Spinal cord (tissue), 9 donors: ENCODE measurements at regions not wholly inside any gene's neighbourhood (a gene's known extent, or its start where the extent isn't known, plus 50 kb on each side); places are given as distances from the start of the nearest gene placed in this dataset.
"Not testable (repeated sequence)": the region's sequence is repeated elsewhere in the genome, so short reads cannot be mapped to it uniquely, and the experiment has no call there.

ENCODE experiments used
- DNase-seq, 6 donors: peaks; one replicate each; pipeline versions ENCODE4 v3.0.0 to v3.0.0-alpha.2; 2013 to 2015; ENCODE audit warnings: low spot score in 6 of 6, low read depth in 4 of 6
- H3K27ac ChIP-seq: one replicate; pipeline ENCODE4 v1.5.1; 2013; ENCODE audit warnings: low read depth, low read length, control low read depth
- H3K27me3 ChIP-seq: one replicate; pipeline ENCODE4 v1.6.1; 2013; ENCODE audit warnings: low read length; ENCODE audit not compliant: control insufficient read depth, insufficient read depth
- H3K36me3 ChIP-seq: one replicate; pipeline ENCODE4 v1.6.1; 2013; ENCODE audit warnings: low read length; ENCODE audit not compliant: control insufficient read depth, insufficient read depth
- H3K4me1 ChIP-seq: one replicate; pipeline ENCODE4 v1.6.1; 2013; ENCODE audit warnings: low read length; ENCODE audit not compliant: control insufficient read depth, insufficient read depth
- H3K4me3 ChIP-seq: one replicate; pipeline ENCODE4 v1.5.1; 2013; ENCODE audit warnings: low read depth, low read length, control low read depth
- H3K9me3 ChIP-seq: one replicate; pipeline ENCODE4 v1.6.1; 2013; ENCODE audit warnings: low read length; ENCODE audit not compliant: control insufficient read depth, insufficient read depth
- WGBS: methylation state at CpG from one replicate; pipeline ENCODE4 v1.1.5; 2013; ENCODE audit warnings: missing lambda C conversion rate; ENCODE audit not compliant: insufficient coverage; 5-methylcytosine and 5-hydroxymethylcytosine counted together
- donor health status: healthy.

GRCh38 chr11:122002047-122002446 lies 114.0 kb downstream of the BLID start:
- H3K4me3 ChIP-seq, result no peak overlapping the region
- no peaks in the 10 kb centered on the region for H3K27me3 ChIP-seq
- no peak for DNase-seq
- no peak overlapping the region for H3K27ac ChIP-seq
- H3K4me1 ChIP-seq, result no peaks in the 10 kb centered on the region
- no peaks in the 10 kb centered on the region for H3K9me3 ChIP-seq
- H3K36me3 ChIP-seq, result no peaks in the 10 kb centered on the region
- no CpG with 5 or more reads among the region's 1 CpG for WGBS

- Histone ChIP-seq H3K9me3 (no peaks in the 10 kb centered on the region), H3K4me3 (no peak overlapping the region), H3K4me1 (no peaks in the 10 kb centered on the region), H3K36me3 (no peaks in the 10 kb centered on the region), H3K27ac (no peak overlapping the region), H3K27me3 (no peaks in the 10 kb centered on the region)
- peak in 1 of 6 donors; percentile 7 for DNase-seq
- WGBS, result no CpG with 5 or more reads among the region's 2 CpGs
Observed at GRCh38 chr11:121999651-122000050, 116.4 kb downstream of the BLID start.

DNA sequence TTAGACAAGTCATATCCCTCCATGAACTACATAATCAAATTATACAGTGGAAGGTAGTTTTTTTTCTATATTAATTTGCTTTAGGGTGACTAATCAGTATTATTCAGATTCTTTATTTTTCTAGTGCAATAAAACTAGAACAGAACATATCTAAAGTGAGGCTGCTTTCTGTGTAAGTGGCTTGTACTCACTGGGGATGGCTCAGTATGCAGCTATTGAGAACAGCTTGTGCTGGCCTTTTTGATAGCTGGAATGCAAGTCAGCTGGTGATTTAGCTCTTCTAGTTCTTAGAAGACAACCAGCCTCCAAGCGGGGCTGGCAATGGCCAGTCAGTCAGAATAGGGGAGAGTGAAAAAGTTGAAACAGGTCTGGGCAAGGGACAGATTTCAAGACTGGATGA lies 119.4 kb downstream of the BLID start:
- H3K36me3 ChIP-seq, result no peaks in the 10 kb centered on the region
- no peaks in the 10 kb centered on the region for H3K27me3 ChIP-seq
- H3K27ac ChIP-seq, result no peak overlapping the region
- peak in 1 of 6 donors; percentile 13 for DNase-seq
- H3K9me3 ChIP-seq, result no peaks in the 10 kb centered on the region
- no peaks in the 10 kb centered on the region for H3K4me1 ChIP-seq
- H3K4me3 ChIP-seq, result no peak overlapping the region
- WGBS, result 86% methylated on average over 1 of the region's 1 CpG

GRCh38 chr11:121983901-121984300 lies 132.1 kb downstream of the BLID start:
- no peak overlapping the region for H3K27ac ChIP-seq
- no peaks in the 10 kb centered on the region for H3K27me3 ChIP-seq
- no CpG with 5 or more reads among the region's 3 CpGs for WGBS
- H3K9me3 ChIP-seq, result no peaks in the 10 kb centered on the region
- no peaks in the 10 kb centered on the region for H3K36me3 ChIP-seq
- H3K4me1 ChIP-seq, result no peaks in the 10 kb centered on the region
- H3K4me3 ChIP-seq, result no peak overlapping the region
- no peak for DNase-seq

DNA sequence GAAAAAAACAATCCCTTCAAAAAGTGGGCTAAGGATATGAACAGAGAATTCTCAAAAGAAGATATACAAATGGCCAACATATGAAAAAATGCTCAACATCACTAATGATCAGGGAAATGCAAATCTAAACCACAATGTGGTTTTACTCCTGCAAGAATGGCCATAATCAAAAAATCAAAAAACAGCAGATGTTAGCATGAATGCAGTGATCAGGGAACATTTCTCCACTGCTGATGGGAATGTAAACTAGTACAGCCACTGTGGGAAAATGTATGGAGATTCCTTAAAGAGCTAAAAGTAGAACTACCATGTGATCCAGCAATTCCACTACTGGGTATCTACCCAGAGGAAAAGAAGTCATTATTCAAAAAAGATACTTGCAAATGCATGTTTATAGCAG lies 138.1 kb downstream of the BLID start:
- not testable (repeated sequence) for H3K4me3 ChIP-seq, H3K9me3 ChIP-seq, H3K27ac ChIP-seq, H3K4me1 ChIP-seq, H3K36me3 ChIP-seq, DNase-seq, H3K27me3 ChIP-seq

DNA sequence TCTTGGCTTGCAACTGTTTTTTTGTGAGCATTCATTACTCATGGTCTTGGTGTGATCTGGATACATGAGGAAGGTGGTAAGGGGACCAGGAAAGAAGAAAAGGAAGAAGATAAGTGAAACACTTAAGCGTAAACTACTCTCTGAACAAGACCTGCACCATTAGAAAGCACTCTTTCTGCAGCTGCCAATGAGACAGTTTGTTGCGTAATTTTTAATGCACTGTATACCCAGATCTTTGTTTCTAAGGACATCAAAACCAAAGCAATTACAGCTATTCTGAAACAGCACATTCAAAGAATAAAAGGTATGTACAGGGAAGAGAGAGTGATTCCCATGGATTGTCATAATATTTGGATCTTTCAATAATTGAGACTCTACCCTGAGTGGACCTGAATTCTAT lies 147.4 kb downstream of the BLID start:
- WGBS, result 100% methylated on average over 2 of the region's 2 CpGs
- no peaks in the 10 kb centered on the region for H3K9me3 ChIP-seq

GRCh38 chr11:121967131-121967704 lies 148.8 kb downstream of the BLID start:
- Histone ChIP-seq H3K4me1 (peaks cover 13% of the 10 kb centered on the region), H3K27ac (peak overlapping the region; percentile 75)
- WGBS, result 38% methylated on average over 8 of the region's 10 CpGs

More for the DNA sequence above, 147.4 kb downstream of the BLID start:
- no peaks in the 10 kb centered on the region for H3K27me3 ChIP-seq
- no peak overlapping the region for H3K4me3 ChIP-seq
- peaks cover 13% of the 10 kb centered on the region for H3K4me1 ChIP-seq
- H3K36me3 ChIP-seq, result no peaks in the 10 kb centered on the region
- no peak for DNase-seq
- H3K27ac ChIP-seq, result no peak overlapping the region

GRCh38 chr11:121965330-121965729 lies 150.7 kb downstream of the BLID start:
- Histone ChIP-seq H3K27me3 (no peaks in the 10 kb centered on the region), H3K4me3 (no peak overlapping the region), H3K9me3 (no peaks in the 10 kb centered on the region), H3K4me1 (peaks cover 13% of the 10 kb centered on the region), H3K27ac (no peak overlapping the region), H3K36me3 (no peaks in the 10 kb centered on the region)
- WGBS, result 82% methylated on average over 3 of the region's 4 CpGs
- DNase-seq, result no peak

More at GRCh38 chr11:121967131-121967704, 148.8 kb downstream of the BLID start:
- DNase-seq, result peak; percentile 48 to 87 (median 56)
- Histone ChIP-seq H3K36me3 (no peaks in the 10 kb centered on the region), H3K9me3 (no peaks in the 10 kb centered on the region), H3K27me3 (no peaks in the 10 kb centered on the region), H3K4me3 (no peak overlapping the region)

DNA sequence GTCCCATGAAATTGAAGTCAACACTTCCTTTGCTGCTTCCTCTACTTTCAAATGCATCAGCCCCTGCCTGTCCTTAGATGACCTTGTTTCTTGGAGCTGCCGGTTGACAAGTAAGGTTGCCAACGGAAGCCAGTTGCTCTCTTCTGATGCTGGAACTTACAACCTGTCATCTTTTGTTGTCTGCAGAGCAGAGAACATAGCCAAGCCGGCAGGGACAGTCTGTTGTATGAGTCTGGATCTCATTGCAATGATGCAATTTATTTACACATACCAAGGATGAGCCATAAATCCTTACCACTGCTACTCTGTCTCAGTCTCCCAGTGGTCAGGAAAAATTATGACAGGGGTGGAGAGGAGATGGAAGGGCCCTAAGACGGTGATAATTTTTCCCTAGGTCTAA lies 151.4 kb downstream of the BLID start:
- H3K27ac ChIP-seq, result no peak overlapping the region
- WGBS, result 40% methylated on average over 1 of the region's 4 CpGs

DNA sequence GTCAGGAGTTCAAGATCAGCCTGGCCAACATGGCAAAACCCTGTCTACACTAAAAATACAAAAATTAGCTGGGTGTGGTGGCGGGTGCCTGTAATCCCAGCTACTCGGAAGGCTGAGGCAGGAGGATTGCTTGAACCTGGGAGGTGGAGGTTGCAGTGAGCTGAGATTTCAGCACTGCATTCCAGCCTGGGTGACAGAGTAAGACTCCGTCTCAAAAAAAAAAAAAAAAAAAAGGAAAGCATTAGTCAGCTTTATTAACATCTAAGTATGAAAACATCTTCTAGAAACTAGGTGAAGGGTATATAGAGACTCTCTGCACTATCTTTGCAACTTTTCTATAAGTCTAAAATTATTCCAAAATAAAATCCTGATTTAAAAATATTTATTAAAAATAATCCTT lies 152.2 kb downstream of the BLID start:
- not testable (repeated sequence) for H3K27ac ChIP-seq, H3K36me3 ChIP-seq, H3K27me3 ChIP-seq, DNase-seq, H3K4me3 ChIP-seq, H3K9me3 ChIP-seq
- WGBS, result no CpG with 5 or more reads among the region's 3 CpGs
- H3K4me1 ChIP-seq, result peaks cover 13% of the 10 kb centered on the region

More for the DNA sequence above, 151.4 kb downstream of the BLID start:
- peak in 2 of 6 donors; percentile 22 to 82 for DNase-seq
- Histone ChIP-seq H3K36me3 (no peaks in the 10 kb centered on the region), H3K4me1 (peaks cover 13% of the 10 kb centered on the region), H3K27me3 (no peaks in the 10 kb centered on the region), H3K9me3 (no peaks in the 10 kb centered on the region), H3K4me3 (no peak overlapping the region)
